ENCODE measurements at regions not wholly inside any gene's neighbourhood (a gene's known extent, or its start where the extent isn't known, plus 50 kb on each side); places are given as distances from the start of the nearest gene placed in this dataset.

GRCh38 chr16:59202233-59202862, 468.2 kb upstream of the GOT2 start:
- Histone ChIP-seq H3K4me1 (no peaks in the 10 kb centered on the region), H3K27ac (no peak overlapping the region), H3K9me3 (no peaks in the 10 kb centered on the region), H3K36me3 (no peaks in the 10 kb centered on the region), H3K4me3 (no peak overlapping the region), H3K27me3 (no peaks in the 10 kb centered on the region)
- DNase-seq: no peak
- TF ChIP-seq, protein P1, sequence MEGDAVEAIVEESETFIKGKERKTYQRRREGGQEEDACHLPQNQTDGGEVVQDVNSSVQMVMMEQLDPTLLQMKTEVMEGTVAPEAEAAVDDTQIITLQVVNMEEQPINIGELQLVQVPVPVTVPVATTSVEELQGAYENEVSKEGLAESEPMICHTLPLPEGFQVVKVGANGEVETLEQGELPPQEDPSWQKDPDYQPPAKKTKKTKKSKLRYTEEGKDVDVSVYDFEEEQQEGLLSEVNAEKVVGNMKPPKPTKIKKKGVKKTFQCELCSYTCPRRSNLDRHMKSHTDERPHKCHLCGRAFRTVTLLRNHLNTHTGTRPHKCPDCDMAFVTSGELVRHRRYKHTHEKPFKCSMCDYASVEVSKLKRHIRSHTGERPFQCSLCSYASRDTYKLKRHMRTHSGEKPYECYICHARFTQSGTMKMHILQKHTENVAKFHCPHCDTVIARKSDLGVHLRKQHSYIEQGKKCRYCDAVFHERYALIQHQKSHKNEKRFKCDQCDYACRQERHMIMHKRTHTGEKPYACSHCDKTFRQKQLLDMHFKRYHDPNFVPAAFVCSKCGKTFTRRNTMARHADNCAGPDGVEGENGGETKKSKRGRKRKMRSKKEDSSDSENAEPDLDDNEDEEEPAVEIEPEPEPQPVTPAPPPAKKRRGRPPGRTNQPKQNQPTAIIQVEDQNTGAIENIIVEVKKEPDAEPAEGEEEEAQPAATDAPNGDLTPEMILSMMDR (IDR thresholded peaks at IDR 0.05): no peak
- no peak for TF ChIP-seq POLR2AphosphoS5 (IDR thresholded peaks at IDR 0.05)
- TF ChIP-seq EP300 (IDR thresholded peaks at IDR 0.05): no peak
- no peak for TF ChIP-seq POLR2A (IDR thresholded peaks at IDR 0.05)
- whole genome bisulfite sequencing, 5 donors: 79 to 86% (median 85%) methylated on average over 5 of the region's 5 CpGs
- intact Hi-C loops (cut with DNase I; ENCODE audit: low total_unique reads): no loop called here

DNA sequence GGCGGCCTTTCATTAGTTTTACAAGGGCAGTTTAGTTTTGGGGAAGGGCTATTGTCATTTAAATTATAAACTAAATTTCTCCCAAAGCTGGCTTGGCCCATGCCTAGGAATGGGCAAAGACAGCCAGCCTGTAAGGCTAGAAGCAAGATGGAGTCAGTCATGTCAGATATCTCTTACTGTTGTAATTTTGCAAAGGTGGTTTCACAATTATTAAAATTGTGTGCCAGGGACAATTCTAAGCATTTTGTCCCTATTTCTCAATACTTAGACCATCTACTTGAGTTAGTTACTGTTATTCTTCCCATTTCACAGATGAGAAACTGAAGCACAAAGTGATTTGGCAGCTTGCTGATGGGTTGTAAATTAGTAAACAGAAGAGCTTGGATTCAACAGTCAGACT, 467.7 kb upstream of the GOT2 start:
- H3K4me3 ChIP-seq: no peak overlapping the region
- 79 to 96% (median 86%) methylated on average over 1 of the region's 1 CpG for WGBS, 5 donors
- no peaks in the 10 kb centered on the region for H3K9me3 ChIP-seq
- no peaks in the 10 kb centered on the region for H3K4me1 ChIP-seq
- H3K27me3 ChIP-seq: no peaks in the 10 kb centered on the region
- DNase-seq: no peak
- no peak for TF ChIP-seq POLR2A (IDR thresholded peaks at IDR 0.05)
- TF ChIP-seq, protein P1 (IDR thresholded peaks at IDR 0.05): no peak
- no peak for TF ChIP-seq EP300 (IDR thresholded peaks at IDR 0.05)
- TF ChIP-seq POLR2AphosphoS5 (IDR thresholded peaks at IDR 0.05): no peak
- H3K36me3 ChIP-seq: no peaks in the 10 kb centered on the region
- H3K27ac ChIP-seq: no peak overlapping the region
- intact Hi-C loops (cut with DNase I; ENCODE audit: low total_unique reads): no loop called here

- WGBS, 5 donors: 7 to 36% (median 25%) methylated on average over 2 of the region's 2 CpGs
- Histone ChIP-seq H3K4me1 (no peaks in the 10 kb centered on the region), H3K27me3 (no peaks in the 10 kb centered on the region), H3K4me3 (no peak overlapping the region), H3K9me3 (no peaks in the 10 kb centered on the region), H3K27ac (no peak overlapping the region), H3K36me3 (no peaks in the 10 kb centered on the region)
- intact Hi-C loops (cut with DNase I; ENCODE audit: low total_unique reads): no loop called here
- TF ChIP-seq, protein P1 (IDR thresholded peaks at IDR 0.05): no peak
- TF ChIP-seq POLR2AphosphoS5 (IDR thresholded peaks at IDR 0.05): no peak
- no peak for TF ChIP-seq POLR2A (IDR thresholded peaks at IDR 0.05)
- no peak for TF ChIP-seq EP300 (IDR thresholded peaks at IDR 0.05)
- no peak for DNase-seq
These were observed 467.0 kb upstream of the GOT2 start for GRCh38 chr16:59201160-59201559.

DNA sequence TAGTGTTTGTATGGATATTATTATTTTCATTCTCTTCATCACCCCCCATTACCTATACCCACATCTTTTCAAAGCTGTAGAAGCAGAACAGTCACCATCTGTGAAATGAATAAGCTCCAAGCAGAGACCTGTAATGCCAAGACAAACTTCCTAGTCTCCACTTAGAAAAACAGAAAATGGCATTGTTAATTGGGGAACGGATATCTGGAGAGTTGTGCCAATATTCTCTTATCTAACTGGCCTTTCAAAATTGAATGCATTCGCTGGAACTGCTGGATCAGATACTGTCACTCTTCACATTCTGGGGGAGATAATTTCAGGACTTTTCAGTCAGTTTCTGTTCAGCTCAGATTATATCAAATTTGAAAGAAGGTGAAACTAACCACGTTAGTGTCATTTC, 464.4 kb upstream of the GOT2 start:
- intact Hi-C loops (cut with DNase I; ENCODE audit: low total_unique reads): no loop called here
- 18 to 53% (median 34%) methylated on average over 3 of the region's 3 CpGs for WGBS, 5 donors
- no peak for TF ChIP-seq POLR2AphosphoS5 (IDR thresholded peaks at IDR 0.05)
- TF ChIP-seq, protein P1 (IDR thresholded peaks at IDR 0.05): no peak
- no peaks in the 10 kb centered on the region for H3K36me3 ChIP-seq
- no peak overlapping the region for H3K27ac ChIP-seq
- no peak overlapping the region for H3K4me3 ChIP-seq
- DNase-seq: no peak
- no peaks in the 10 kb centered on the region for H3K9me3 ChIP-seq
- H3K27me3 ChIP-seq: no peaks in the 10 kb centered on the region
- no peaks in the 10 kb centered on the region for H3K4me1 ChIP-seq

Data from stomach (tissue), 8 donors.